ENCODE measurements at regions not wholly inside any gene's neighbourhood (a gene's known extent, or its start where the extent isn't known, plus 50 kb on each side); places are given as distances from the start of the nearest gene placed in this dataset.

- no peaks in the 10 kb centered on the region for H4K20me1 ChIP-seq (ENCODE audit: low read depth, low read length)
- TF ChIP-seq EZH2phosphoT487 (conservative IDR thresholded peaks at IDR 0.05; ENCODE audit: low read length) (no peak), CTCF (IDR thresholded peaks at IDR 0.05; ENCODE audit: insufficient read depth, low read length, poor library complexity, severe bottlenecking) (no peak)
- no peak overlapping the region for H3K4me2 ChIP-seq (ENCODE audit: low read depth, low read length, poor library complexity, severe bottlenecking)
- no peaks in the 10 kb centered on the region for H3K36me3 ChIP-seq (ENCODE audit: low read length)
- H3K4me3 ChIP-seq (ENCODE audit: insufficient read depth, low read length, poor library complexity, severe bottlenecking): no peak overlapping the region
- no peaks in the 10 kb centered on the region for H3K27me3 ChIP-seq (ENCODE audit: low read length)
- no peak overlapping the region for H2AFZ ChIP-seq (ENCODE audit: low read depth, low read length, severe bottlenecking)
- no peaks in the 10 kb centered on the region for H3K79me2 ChIP-seq (ENCODE audit: insufficient read depth, low read length)
- no peaks in the 10 kb centered on the region for H3F3A ChIP-seq (ENCODE audit: insufficient read depth)
- H3K9ac ChIP-seq (ENCODE audit: low read length): no peak overlapping the region
- H3K9me3 ChIP-seq (ENCODE audit: insufficient read depth, low read length): no peaks in the 10 kb centered on the region
- no peaks in the 10 kb centered on the region for H3K9me2 ChIP-seq (replicated peaks; ENCODE audit: insufficient read depth, low read length)
- no peak overlapping the region for H3K27ac ChIP-seq (ENCODE audit: low read depth, low read length)
These were observed 72.5 kb upstream of the CLDN14 start for GRCh38 chr21:36552434-36552785.

GRCh38 chr21:36553406-36553805, 73.5 kb upstream of the CLDN14 start:
- no peak overlapping the region for H3K27ac ChIP-seq (ENCODE audit: low read depth, low read length)
- no peak overlapping the region for H3K9ac ChIP-seq (ENCODE audit: low read length)
- H3F3A ChIP-seq (ENCODE audit: insufficient read depth): no peaks in the 10 kb centered on the region
- no peaks in the 10 kb centered on the region for H3K36me3 ChIP-seq (ENCODE audit: low read length)
- no peaks in the 10 kb centered on the region for H3K9me2 ChIP-seq (replicated peaks; ENCODE audit: insufficient read depth, low read length)
- TF ChIP-seq EZH2phosphoT487 (conservative IDR thresholded peaks at IDR 0.05; ENCODE audit: low read length) (no peak), CTCF (IDR thresholded peaks at IDR 0.05; ENCODE audit: insufficient read depth, low read length, poor library complexity, severe bottlenecking) (no peak)
- no peaks in the 10 kb centered on the region for H4K20me1 ChIP-seq (ENCODE audit: low read depth, low read length)
- H3K9me3 ChIP-seq (ENCODE audit: insufficient read depth, low read length): no peaks in the 10 kb centered on the region
- no peak overlapping the region for H2AFZ ChIP-seq (ENCODE audit: low read depth, low read length, severe bottlenecking)
- no peaks in the 10 kb centered on the region for H3K79me2 ChIP-seq (ENCODE audit: insufficient read depth, low read length)
- no peaks in the 10 kb centered on the region for H3K27me3 ChIP-seq (ENCODE audit: low read length)
- H3K4me3 ChIP-seq (ENCODE audit: insufficient read depth, low read length, poor library complexity, severe bottlenecking): no peak overlapping the region
- H3K4me2 ChIP-seq (ENCODE audit: low read depth, low read length, poor library complexity, severe bottlenecking): no peak overlapping the region

- Histone ChIP-seq H3K79me2 (ENCODE audit: insufficient read depth, low read length) (no peaks in the 10 kb centered on the region), H3K4me3 (ENCODE audit: insufficient read depth, low read length, poor library complexity, severe bottlenecking) (no peak overlapping the region), H4K20me1 (ENCODE audit: low read depth, low read length) (no peaks in the 10 kb centered on the region), H3K4me2 (ENCODE audit: low read depth, low read length, poor library complexity, severe bottlenecking) (no peak overlapping the region), H2AFZ (ENCODE audit: low read depth, low read length, severe bottlenecking) (no peak overlapping the region), H3K9me2 (replicated peaks; ENCODE audit: insufficient read depth, low read length) (no peaks in the 10 kb centered on the region), H3K27ac (ENCODE audit: low read depth, low read length) (no peak overlapping the region), H3K9ac (ENCODE audit: low read length) (no peak overlapping the region), H3F3A (ENCODE audit: insufficient read depth) (no peaks in the 10 kb centered on the region), H3K27me3 (ENCODE audit: low read length) (no peaks in the 10 kb centered on the region), H3K9me3 (ENCODE audit: insufficient read depth, low read length) (no peaks in the 10 kb centered on the region), H3K36me3 (ENCODE audit: low read length) (no peaks in the 10 kb centered on the region)
- TF ChIP-seq EZH2phosphoT487 (conservative IDR thresholded peaks at IDR 0.05; ENCODE audit: low read length): no peak
- TF ChIP-seq CTCF (IDR thresholded peaks at IDR 0.05; ENCODE audit: insufficient read depth, low read length, poor library complexity, severe bottlenecking): no peak
These were observed 74.7 kb upstream of the CLDN14 start for GRCh38 chr21:36554411-36555157.
